MM.1S (cell line): ENCODE measurements at regions not wholly inside any gene's neighbourhood (a gene's known extent, or its start where the extent isn't known, plus 50 kb on each side); places are given as distances from the start of the nearest gene placed in this dataset.

Experiments used
- EZH2 ChIP-seq: fragments of 300-600 bp; sonication (generic); optimal IDR thresholded peaks from 2 replicates; pipeline ENCODE3; 2017; ENCODE audit warnings: low read depth, mild to moderate bottlenecking, antibody characterized with exemption, low read length, mixed read lengths
- EZH2phosphoT487 ChIP-seq: fragments of 300-600 bp; sonication (generic); IDR thresholded peaks from 2 replicates; pipeline ENCODE4 v1.6.1; 2018; ENCODE audit warnings: antibody characterized with exemption, low read length
- TF ChIP-seq, protein P1 (sequence below): fragments of 300-600 bp; sonication (generic); IDR thresholded peaks from 2 replicates; pipeline ENCODE4 v1.5.1; 2016; ENCODE audit warnings: antibody characterized with exemption, low read length, mixed read lengths

DNA sequence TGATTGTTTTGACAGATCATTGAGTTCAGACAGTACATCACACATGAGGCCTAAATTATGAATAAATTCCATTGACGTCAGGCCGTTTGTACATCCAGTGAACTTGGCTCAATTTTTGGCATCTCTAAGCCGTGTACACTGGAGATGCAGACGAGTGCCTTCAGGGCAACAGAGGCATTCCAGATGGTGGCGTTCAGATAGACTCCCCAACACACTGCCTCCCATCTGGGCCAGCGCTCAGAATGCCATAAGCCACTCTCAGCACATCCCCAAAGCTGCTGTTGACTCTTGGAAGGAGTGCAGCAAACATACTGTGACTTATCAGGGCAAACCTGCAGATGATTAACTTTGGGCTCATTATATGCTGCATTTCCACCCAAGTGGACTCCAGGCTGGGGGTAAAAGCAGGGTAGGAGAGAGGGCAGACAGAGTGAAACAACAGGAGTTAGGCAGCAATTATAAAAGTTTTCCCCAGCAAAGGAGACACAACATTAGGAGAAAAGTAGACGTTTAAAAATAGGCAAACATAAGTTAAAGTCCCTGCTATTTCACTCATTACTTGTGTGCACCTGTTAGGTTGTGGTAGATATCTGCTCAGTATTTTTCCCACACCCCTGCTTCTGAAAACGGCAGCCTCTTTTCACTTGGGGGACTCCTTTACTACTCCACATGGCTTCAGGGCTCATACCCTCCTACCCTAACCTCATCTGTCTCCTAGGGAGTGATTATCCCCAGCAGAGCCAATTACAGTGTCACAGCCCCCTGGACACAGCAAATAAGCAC lies 60.2 kb upstream of the PDE3B start:
- TF ChIP-seq, protein P1, sequence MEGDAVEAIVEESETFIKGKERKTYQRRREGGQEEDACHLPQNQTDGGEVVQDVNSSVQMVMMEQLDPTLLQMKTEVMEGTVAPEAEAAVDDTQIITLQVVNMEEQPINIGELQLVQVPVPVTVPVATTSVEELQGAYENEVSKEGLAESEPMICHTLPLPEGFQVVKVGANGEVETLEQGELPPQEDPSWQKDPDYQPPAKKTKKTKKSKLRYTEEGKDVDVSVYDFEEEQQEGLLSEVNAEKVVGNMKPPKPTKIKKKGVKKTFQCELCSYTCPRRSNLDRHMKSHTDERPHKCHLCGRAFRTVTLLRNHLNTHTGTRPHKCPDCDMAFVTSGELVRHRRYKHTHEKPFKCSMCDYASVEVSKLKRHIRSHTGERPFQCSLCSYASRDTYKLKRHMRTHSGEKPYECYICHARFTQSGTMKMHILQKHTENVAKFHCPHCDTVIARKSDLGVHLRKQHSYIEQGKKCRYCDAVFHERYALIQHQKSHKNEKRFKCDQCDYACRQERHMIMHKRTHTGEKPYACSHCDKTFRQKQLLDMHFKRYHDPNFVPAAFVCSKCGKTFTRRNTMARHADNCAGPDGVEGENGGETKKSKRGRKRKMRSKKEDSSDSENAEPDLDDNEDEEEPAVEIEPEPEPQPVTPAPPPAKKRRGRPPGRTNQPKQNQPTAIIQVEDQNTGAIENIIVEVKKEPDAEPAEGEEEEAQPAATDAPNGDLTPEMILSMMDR: no peak
- TF ChIP-seq EZH2 (no peak), EZH2phosphoT487 (no peak)
